Fibroblast of villous mesenchyme (primary cell): ENCODE measurements at regions not wholly inside any gene's neighbourhood (a gene's known extent, or its start where the extent isn't known, plus 50 kb on each side); places are given as distances from the start of the nearest gene placed in this dataset.

Source experiments
- DNase-seq: peaks from one replicate; pipeline ENCODE4 v3.0.0-alpha.2; 2010; ENCODE audit warnings: low read depth
- H3K4me3 ChIP-seq: 2 replicates; pipeline ENCODE4 v1.5.1; 2011; ENCODE audit warnings: low read depth, mild to moderate bottlenecking, low read length
- TF ChIP-seq, protein P1 (sequence below): IDR thresholded peaks from 2 replicates; pipeline ENCODE4 v1.5.1; 2012; ENCODE audit warnings: low read depth, mild to moderate bottlenecking, low read length; ENCODE audit not compliant: insufficient read depth

- H3K4me3 ChIP-seq = no peak overlapping the region
- TF ChIP-seq, protein P1, sequence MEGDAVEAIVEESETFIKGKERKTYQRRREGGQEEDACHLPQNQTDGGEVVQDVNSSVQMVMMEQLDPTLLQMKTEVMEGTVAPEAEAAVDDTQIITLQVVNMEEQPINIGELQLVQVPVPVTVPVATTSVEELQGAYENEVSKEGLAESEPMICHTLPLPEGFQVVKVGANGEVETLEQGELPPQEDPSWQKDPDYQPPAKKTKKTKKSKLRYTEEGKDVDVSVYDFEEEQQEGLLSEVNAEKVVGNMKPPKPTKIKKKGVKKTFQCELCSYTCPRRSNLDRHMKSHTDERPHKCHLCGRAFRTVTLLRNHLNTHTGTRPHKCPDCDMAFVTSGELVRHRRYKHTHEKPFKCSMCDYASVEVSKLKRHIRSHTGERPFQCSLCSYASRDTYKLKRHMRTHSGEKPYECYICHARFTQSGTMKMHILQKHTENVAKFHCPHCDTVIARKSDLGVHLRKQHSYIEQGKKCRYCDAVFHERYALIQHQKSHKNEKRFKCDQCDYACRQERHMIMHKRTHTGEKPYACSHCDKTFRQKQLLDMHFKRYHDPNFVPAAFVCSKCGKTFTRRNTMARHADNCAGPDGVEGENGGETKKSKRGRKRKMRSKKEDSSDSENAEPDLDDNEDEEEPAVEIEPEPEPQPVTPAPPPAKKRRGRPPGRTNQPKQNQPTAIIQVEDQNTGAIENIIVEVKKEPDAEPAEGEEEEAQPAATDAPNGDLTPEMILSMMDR = no peak
- no peak for DNase-seq
These were observed 1121.8 kb upstream of the TENM4 start for GRCh38 chr11:80562523-80563125.

DNA sequence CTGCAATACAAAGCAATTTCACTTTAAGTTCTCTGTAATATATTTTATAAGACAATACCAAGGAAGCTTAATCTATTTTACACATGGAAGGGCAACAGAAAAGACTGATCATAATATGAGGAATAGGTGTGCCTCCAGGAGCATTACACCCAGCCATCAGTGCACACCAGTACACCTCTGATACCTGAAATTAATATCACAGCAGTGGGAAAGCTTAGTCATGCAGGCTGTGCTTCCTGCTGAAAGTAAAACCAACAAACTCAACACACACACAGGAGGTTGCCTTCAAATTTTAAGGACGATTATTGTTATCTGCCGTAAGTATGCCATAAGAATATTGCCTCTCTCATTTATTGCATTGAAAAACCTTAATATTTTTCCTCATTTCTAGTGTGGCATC, 1119.1 kb upstream of the TENM4 start:
- TF ChIP-seq, protein P1 = no peak
- no peak overlapping the region for H3K4me3 ChIP-seq
- DNase-seq = no peak

DNA sequence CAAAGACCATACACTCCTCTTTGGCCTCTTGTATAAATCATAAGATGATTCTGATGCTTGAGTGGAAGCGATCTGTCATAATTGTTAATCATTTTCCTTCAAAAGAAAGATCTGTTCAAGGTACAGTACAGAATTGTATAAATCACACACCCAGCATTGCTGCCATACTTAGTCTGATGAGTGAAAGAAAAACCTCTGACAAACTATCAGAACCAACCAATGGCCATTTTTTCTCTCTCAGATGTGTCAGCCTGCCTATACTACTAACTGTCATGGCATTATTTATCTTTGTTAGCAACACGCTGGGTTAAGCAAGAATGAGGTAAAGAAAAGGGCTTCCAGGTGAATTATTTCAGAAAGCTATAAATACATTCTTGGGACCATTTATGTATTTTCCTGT, 1112.7 kb upstream of the TENM4 start:
- no peak overlapping the region for H3K4me3 ChIP-seq
- TF ChIP-seq, protein P1 = no peak
- DNase-seq = no peak

DNA sequence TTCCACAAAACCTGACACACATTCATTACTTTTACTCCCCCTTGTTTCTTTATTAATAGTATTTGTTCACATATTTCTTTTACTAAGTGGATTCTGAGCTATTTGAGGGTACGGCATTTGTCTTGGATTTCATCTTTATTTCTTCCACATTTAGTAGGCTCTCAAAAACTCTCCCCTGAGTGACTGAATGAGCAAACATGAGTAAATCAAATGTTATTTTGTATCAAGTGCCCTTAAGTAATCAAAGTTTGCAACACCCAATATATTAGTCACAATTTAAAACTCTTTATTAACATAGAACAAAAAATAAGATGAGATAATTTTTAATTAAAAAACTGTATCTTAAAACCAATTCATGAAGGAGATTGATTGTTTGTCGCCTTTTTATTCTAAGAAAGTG, 1101.9 kb upstream of the TENM4 start:
- H3K4me3 ChIP-seq = no peak overlapping the region
- TF ChIP-seq, protein P1 = no peak
- no peak for DNase-seq

DNA sequence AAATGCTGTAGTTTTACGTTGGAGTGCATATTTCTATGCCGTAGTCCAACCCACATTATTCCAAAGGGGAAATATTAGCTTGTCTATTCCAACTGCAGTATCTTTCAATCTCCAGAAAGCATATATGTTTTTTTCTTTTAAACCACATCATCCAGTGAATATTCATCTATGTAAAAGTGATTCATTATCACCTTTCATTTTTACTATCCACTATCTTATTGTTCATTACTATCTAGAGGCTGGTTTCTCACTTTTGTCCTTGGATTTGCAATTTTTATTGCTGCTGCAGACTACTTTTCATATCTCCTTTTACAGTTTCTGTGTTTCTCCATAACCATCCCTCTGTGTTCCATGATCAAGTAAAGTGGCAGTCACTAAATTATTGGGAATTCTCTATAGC, 1097.2 kb upstream of the TENM4 start:
- H3K4me3 ChIP-seq = no peak overlapping the region
- TF ChIP-seq, protein P1 = no peak
- DNase-seq = no peak

DNA sequence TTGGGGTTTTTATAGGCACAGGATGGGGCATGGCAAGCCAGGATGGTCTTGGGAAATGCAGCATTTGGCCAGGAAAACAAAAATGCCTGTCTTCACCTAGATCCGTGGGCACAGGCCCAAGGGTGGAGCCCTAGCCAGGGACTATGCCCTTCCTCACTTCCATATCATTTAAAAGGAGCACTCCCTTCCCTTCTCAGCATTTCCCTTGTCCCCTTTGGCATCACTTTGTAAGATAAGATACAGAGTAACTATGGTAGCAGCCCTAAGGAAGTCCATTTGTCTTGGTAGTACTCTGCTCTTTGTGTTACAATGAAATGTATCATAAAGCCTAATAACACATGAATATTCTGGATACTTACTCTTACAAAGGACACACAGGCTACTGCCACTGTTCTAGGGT, 1092.6 kb upstream of the TENM4 start:
- no peak overlapping the region for H3K4me3 ChIP-seq
- TF ChIP-seq, protein P1 = no peak
- DNase-seq = no peak

DNA sequence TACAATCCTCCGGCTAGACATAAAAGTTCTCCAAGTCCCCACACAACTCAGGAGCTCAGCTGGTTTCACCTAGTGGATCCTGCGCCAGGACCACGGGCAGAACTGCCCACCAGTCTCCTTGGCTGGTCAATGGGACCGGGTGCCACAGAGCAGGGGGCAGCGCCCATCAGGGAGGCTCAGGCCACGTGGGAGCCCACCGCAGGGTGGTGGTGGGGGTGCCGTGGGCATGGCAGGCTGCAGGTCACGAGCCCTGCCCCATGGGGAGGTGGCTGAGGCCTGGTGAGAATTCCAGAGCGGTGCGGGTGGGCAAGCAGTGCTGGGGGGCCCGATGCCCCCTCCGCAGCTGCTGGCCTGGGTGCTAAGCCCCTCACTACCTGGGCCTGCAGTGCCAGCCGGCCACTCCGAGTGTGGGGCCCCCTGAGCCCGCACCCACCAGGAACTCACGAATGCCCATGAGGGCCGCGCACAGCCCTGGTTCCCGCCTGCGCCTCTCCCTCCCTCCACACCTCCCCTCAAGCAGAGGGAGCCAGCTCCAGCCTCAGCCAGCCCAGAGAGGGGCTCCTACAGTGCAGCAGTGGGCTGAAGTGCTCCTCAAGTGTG, 1091.9 kb upstream of the TENM4 start:
- TF ChIP-seq, protein P1 = no peak
- DNase-seq = no peak
- H3K4me3 ChIP-seq = no peak overlapping the region
